ENCODE measurements at regions not wholly inside any gene's neighbourhood (a gene's known extent, or its start where the extent isn't known, plus 50 kb on each side); places are given as distances from the start of the nearest gene placed in this dataset.
"Not testable (repeated sequence)": the region's sequence is repeated elsewhere in the genome, so short reads cannot be mapped to it uniquely, and the experiment has no call there.

DNA sequence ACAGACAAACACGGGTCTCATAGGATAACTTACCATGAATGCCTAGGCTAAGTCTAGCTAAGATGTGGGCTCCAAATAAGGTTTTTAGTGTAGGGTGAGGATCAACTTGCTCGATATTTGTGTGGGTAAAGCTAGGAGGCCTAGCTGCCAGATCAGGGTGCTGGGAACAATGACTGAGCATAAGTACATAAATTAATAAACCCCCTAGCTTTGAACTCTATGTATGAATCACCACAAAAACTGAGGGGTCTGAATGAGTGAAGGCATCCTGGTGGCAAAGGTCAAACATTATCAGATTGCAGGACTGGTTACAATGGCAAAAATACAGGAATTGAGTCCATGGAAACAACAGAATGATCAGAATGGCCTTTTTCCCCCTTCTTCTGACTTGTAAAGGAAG is 241.8 kb downstream of the LIPI start:
- TF ChIP-seq, protein P1, sequence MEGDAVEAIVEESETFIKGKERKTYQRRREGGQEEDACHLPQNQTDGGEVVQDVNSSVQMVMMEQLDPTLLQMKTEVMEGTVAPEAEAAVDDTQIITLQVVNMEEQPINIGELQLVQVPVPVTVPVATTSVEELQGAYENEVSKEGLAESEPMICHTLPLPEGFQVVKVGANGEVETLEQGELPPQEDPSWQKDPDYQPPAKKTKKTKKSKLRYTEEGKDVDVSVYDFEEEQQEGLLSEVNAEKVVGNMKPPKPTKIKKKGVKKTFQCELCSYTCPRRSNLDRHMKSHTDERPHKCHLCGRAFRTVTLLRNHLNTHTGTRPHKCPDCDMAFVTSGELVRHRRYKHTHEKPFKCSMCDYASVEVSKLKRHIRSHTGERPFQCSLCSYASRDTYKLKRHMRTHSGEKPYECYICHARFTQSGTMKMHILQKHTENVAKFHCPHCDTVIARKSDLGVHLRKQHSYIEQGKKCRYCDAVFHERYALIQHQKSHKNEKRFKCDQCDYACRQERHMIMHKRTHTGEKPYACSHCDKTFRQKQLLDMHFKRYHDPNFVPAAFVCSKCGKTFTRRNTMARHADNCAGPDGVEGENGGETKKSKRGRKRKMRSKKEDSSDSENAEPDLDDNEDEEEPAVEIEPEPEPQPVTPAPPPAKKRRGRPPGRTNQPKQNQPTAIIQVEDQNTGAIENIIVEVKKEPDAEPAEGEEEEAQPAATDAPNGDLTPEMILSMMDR (IDR thresholded peaks at IDR 0.05; ENCODE audit: extremely low read depth in 1 of 2, insufficient read depth in 1 of 2, low read depth in 1 of 2, low read length in 2 of 2): not testable (repeated sequence)
- TF ChIP-seq EZH2 (IDR thresholded peaks at IDR 0.05; ENCODE audit: borderline replicate concordance, low read depth, low read length, severe bottlenecking): not testable (repeated sequence)

Data from endothelial cell of umbilical vein (primary cell).